NCI-H526 (cell line): ENCODE measurements at regions not wholly inside any gene's neighbourhood (a gene's known extent, or its start where the extent isn't known, plus 50 kb on each side); places are given as distances from the start of the nearest gene placed in this dataset.

ENCODE experiments used
- DNase-seq, 2 experiments: peaks; one replicate each; lab custom pipeline; 2025; lab: John Stamatoyannopoulos, UW

DNA sequence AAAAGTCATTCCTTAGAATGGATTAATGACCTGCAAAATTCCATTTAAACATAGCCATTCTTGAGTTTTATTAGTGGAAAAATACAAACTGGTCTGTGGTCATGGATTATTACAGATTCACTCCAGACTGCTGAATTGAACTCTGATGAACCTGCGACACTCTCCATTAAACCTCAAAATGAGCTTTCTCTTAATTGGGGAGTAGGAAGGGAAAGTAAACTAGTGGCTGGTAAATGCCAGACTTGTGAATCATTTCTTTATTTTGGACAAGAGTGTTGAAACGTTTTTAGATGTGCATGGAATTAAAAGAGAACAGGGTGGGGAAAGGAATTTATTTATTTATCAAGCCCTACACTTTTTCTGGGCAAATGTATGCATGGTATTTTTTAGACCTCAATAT lies 321.2 kb upstream of the FANCL start:
- DNase-seq: no peak

GRCh38 chr2:58560531-58560930 lies 319.4 kb upstream of the FANCL start:
- no peak for DNase-seq

DNA sequence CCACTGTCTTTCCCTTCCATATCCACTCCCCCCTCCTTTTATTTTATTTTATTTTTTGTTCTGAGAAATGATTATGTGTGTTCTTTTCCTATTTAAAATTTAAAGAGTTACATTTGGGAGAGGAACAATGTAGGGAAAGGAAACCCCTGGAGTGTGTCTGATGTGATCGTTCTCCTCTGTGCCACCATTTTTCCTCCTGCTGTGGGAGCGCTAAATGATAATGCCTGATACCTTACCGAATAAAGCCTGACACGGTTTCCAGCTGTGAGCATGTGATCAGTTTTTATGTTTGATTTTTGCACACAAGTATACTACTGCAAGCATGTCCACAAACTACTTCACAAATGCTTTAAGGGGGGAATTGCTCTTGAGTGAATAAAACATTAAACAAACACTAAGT lies 317.8 kb upstream of the FANCL start:
- no peak for DNase-seq

DNA sequence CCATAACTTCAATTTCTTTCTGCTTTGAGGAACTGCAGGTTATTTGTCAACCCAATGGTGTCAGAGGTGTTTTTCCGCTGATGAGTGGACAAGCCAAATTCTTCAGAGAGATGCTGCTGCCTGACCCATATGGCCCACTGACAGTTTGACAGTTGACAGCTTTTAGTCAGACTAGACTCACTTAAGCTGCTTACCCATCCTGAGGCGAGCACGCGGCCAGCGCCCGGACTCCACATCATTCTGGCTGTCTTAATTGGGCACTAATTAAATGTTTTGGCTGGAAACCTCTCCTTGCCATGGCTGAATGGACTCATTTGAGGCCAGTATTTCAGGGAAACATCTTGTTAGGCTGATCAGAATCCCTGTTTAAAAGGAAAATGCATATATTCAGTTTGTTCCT lies 316.1 kb upstream of the FANCL start:
- DNase-seq: no peak

GRCh38 chr2:58553937-58554336 lies 312.8 kb upstream of the FANCL start:
- peak in 1 of 2 experiments; percentile 28 for DNase-seq

GRCh38 chr2:58553522-58553921 lies 312.4 kb upstream of the FANCL start:
- DNase-seq: no peak

- DNase-seq: no peak
Measured at GRCh38 chr2:58545300-58546280, 304.5 kb upstream of the FANCL start.

DNA sequence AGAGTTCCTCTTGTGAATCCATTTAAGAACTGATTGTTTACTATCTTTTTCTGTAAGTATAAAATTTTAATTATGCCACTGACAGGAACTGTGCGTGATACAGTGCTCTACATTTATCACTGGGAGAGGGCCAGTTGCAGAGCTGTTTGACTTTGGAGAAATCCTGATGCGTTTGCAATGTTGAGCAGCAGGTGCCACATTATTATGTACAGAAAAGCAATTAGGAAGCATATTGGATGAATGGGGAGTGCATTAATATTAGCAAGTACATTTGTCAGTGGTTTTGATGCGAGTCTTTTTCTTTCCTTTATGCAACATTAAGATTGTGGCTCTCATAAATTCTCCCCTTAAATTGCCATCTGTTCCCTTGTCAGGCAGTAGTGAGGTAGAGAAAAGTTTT lies 302.3 kb upstream of the FANCL start:
- no peak for DNase-seq

- DNase-seq: no peak
Measured at GRCh38 chr2:58541511-58541910, 300.4 kb upstream of the FANCL start.

GRCh38 chr2:58540681-58541080 lies 299.6 kb upstream of the FANCL start:
- peak in 1 of 2 experiments; percentile 42 for DNase-seq

DNA sequence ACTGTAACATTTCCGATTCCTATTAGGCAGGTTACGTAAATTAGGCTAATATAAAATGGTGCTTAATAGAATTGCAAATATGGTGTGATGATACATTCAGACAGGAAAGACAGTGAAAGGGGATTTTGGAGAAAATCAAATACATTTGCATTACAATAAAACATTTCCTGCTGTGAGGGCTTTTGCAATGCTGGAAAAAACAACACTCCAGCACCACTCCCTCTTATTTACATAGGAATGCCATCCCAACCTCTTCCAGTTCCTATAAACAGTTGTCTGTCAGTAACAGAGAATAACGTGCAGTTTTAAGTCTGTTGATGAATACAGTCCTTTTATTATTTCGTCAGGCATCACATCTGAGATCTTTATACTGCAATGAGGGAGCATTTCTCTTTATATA lies 298.8 kb upstream of the FANCL start:
- peak; percentile 71 to 76 for DNase-seq

- DNase-seq: no peak
Measured at GRCh38 chr2:58535990-58536389, 294.9 kb upstream of the FANCL start.

- DNase-seq: no peak
Measured at GRCh38 chr2:58535182-58535581, 294.1 kb upstream of the FANCL start.

DNA sequence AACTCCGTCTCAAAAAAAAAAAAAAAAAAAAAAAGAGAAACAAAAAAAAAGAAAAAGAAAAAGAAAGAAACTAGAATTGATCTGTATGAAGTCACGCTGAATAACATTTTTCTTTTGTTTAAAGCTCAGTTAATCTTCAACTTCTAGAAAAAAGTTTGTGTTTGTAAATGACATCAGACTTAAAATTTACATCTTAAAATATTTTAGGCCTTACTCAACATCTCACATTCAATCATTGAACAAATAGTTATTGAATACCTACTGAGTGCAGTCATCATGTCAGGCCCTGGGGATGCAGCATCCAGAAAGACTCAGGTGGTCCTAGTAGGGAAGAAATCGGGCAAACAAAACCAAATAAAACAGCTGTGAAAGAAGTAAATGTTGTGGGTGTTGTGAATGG lies 292.3 kb upstream of the FANCL start:
- DNase-seq: no peak

GRCh38 chr2:58532641-58533040 lies 291.5 kb upstream of the FANCL start:
- DNase-seq: peak in 1 of 2 experiments; percentile 22

DNA sequence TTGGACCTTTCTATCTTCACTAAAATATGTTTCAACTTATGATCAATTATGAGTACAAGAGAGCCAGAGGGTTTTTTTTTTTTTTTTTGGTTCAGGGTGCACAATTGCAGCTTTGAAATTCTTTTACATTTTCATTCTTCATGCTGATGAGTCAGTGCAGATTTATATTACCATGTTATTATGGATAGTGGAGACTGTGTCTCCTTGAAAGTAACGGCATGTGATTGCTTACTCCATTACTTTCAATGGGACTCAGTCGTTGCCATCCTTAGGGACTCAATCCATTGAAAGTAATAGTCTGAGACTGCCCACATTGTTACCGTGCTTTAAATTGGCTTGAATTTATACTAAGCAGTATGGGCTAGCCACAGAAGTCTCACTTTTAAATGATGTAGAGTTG lies 286.5 kb upstream of the FANCL start:
- no peak for DNase-seq

DNA sequence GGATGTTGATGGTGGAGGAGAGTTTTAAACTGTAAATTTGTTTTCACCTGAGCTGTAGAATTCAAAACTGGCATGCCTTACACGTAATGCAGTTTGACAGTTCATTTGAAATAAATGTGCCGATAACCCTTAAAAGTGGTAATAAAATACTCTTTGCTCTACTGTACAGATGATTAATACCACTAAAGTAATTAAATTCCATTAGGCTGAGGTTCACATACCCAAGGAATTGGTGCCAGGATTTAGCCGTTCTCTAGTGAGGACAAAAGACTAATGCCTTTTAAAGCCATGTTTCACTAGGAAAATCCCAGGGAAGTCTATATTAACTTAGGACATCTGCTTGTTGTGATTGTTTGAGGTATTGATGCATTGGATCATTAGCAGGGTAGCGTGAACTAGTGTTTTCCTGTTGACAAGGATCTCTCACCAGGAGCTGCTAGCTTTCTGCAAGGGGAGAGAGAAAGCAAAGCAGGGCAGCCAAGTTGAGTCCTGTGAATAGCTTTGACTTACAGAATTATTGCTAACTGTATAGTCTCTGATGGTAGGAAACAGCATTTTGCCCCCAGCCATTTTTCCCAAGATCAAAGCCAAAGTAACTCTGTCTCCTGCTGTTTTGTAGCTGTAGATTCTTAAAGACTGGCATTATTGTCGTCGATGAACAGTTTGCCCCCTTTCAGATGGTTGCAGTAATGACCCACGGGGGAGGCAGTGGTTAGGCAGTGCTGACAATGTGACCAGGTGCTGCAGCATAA lies 280.9 kb upstream of the FANCL start:
- no peak for DNase-seq

DNA sequence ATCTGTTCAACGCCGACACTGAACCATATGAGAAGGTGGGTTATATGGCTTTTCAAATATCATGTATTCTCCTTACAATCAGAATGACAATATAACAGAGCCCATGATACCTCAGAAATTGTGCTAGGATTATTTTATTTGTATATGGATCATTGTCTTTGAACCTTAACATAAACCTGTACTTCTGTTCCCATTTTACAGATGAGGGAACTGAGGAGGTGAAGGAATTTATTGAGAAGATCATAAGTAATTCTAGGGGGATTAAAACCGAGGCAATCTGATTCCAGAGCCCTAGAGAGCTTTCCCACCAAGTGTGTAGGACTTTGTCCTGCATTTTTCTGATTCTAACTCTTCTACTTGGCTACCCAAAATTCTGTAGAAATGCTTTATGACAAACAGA lies 279.8 kb upstream of the FANCL start:
- no peak for DNase-seq

- no peak for DNase-seq
Measured at GRCh38 chr2:58517881-58518280, 276.8 kb upstream of the FANCL start.

- DNase-seq: no peak
Measured at GRCh38 chr2:58516695-58517094, 275.6 kb upstream of the FANCL start.

- DNase-seq: no peak
Measured at GRCh38 chr2:58515827-58516573, 274.9 kb upstream of the FANCL start.

GRCh38 chr2:58514252-58514651 lies 273.1 kb upstream of the FANCL start:
- DNase-seq: no peak
